HG02610 (cell line): ENCODE measurements at regions not wholly inside any gene's neighbourhood (a gene's known extent, or its start where the extent isn't known, plus 50 kb on each side); places are given as distances from the start of the nearest gene placed in this dataset.
A peak's percentile ranks its signal among the peaks of the same experiment; 100 is the strongest.

Experiments used
- ATAC-seq: cut with Tn5 transposase; IDR thresholded peaks from one replicate; pipeline ENCODE4 v1.9.1; 2021; ENCODE audit warnings: mild to moderate bottlenecking, moderate library complexity; ENCODE audit not compliant: unreplicated experiment

GRCh38 chr12:66045506-66045905 is 85.0 kb downstream of the LLPH start:
- ATAC-seq, result no peak

- no peak for ATAC-seq
These were observed 85.8 kb downstream of the LLPH start for GRCh38 chr12:66044731-66045130.

GRCh38 chr12:66043035-66043434 is 87.5 kb downstream of the LLPH start:
- ATAC-seq, result no peak

- ATAC-seq, result no peak
These were observed 88.7 kb downstream of the LLPH start for GRCh38 chr12:66041651-66042363.

GRCh38 chr12:66036317-66036716 is 94.2 kb downstream of the LLPH start:
- ATAC-seq, result no peak

- no peak for ATAC-seq
These were observed 95.1 kb downstream of the LLPH start for GRCh38 chr12:66035288-66035966.

- ATAC-seq, result peak; percentile 12
These were observed 97.4 kb downstream of the LLPH start for GRCh38 chr12:66033151-66033550.

- ATAC-seq, result peak; percentile 87
These were observed 97.8 kb downstream of the LLPH start for GRCh38 chr12:66032739-66033138.

GRCh38 chr12:66030217-66030781 is 100.3 kb downstream of the LLPH start:
- ATAC-seq, result no peak

- ATAC-seq, result no peak
These were observed 102.2 kb downstream of the LLPH start for GRCh38 chr12:66028390-66028789.

GRCh38 chr12:66025477-66025876 is 105.1 kb downstream of the LLPH start:
- ATAC-seq, result no peak

- no peak for ATAC-seq
These were observed 105.6 kb downstream of the LLPH start for GRCh38 chr12:66024949-66025348.

GRCh38 chr12:66020481-66020880 is 110.1 kb downstream of the LLPH start:
- ATAC-seq, result no peak

- no peak for ATAC-seq
These were observed 112.8 kb downstream of the LLPH start for GRCh38 chr12:66017736-66018135.
